Esophagus muscularis mucosa (tissue), 4 donors: ENCODE measurements at regions not wholly inside any gene's neighbourhood (a gene's known extent, or its start where the extent isn't known, plus 50 kb on each side); places are given as distances from the start of the nearest gene placed in this dataset.

Experiments
- DNase-seq: peaks from one replicate; pipeline ENCODE4 v3.0.0-alpha.2; 2017; ENCODE audit errors: extremely low spot score
- H3K27ac ChIP-seq, 4 donors: fragments of 200-600 bp; sonication (generic); replicated peaks in 1 of 4; 1 replicate in 3 of 4; 2 replicates in 1 of 4; pipeline ENCODE4 v1.5.1; 2016 to 2019; ENCODE audit warnings: mild to moderate bottlenecking in 1 of 4
- H3K27me3 ChIP-seq, 4 donors: fragments of 200-600 bp; sonication (generic); one replicate each; pipeline versions ENCODE4 v1.5.1 to v1.6.0; 2016 to 2019
- H3K36me3 ChIP-seq, 4 donors: fragments of 200-600 bp; sonication (generic); one replicate each; pipeline ENCODE4 v1.5.1; 2016 to 2019
- H3K4me1 ChIP-seq, 4 donors: fragments of 200-600 bp; sonication (generic); one replicate each; pipeline ENCODE4 v1.5.1; 2016 to 2019
- H3K4me3 ChIP-seq, 4 donors: fragments of 200-600 bp; sonication (generic); 1 replicate in 2 of 4; 2 replicates in 2 of 4; pipeline ENCODE4 v1.5.1; 2016 to 2019; ENCODE audit warnings: mild to moderate bottlenecking in 4 of 4, moderate library complexity in 1 of 4
- H3K9me3 ChIP-seq, 4 donors: fragments of 200-600 bp; sonication (generic); 1 replicate in 3 of 4; 2 replicates in 1 of 4; pipeline ENCODE4 v1.5.1; 2016 to 2019
- EP300 ChIP-seq: sonication (generic); formaldehyde crosslinking; IDR thresholded peaks from one replicate; pipeline ENCODE4 v1.6.1; 2017; ENCODE audit warnings: antibody characterized with exemption
- POLR2A ChIP-seq: fragments of 450-650 bp; IDR thresholded peaks from one replicate; pipeline ENCODE4 v1.6.1; 2017; ENCODE audit warnings: antibody characterized with exemption, moderate library complexity, mild to moderate bottlenecking, low read depth
- POLR2AphosphoS5 ChIP-seq, 2 donors: sonication (generic); formaldehyde crosslinking; IDR thresholded peaks; one replicate each; pipeline ENCODE4 v1.6.1; 2017; ENCODE audit warnings: antibody characterized with exemption in 2 of 2
- WGBS: methylation state at CpG from one replicate; pipeline ENCODE4 v1.1.5; 2018; 5-methylcytosine and 5-hydroxymethylcytosine counted together
- intact Hi-C: fragments of 100-400 bp; cut with DNase I; formaldehyde crosslinking; loops from one replicate; pipeline ENCODE4 v1.15.1; 2023
- TF ChIP-seq, protein P1 (sequence below), 3 experiments: fragments of 200-600 bp in 2 of 3; fragments of 450-650 bp in 1 of 3; sonication (generic) in 2 of 3; IDR thresholded peaks; one replicate each; pipeline ENCODE4 v1.5.1; 2017 to 2019; ENCODE audit warnings: antibody characterized with exemption in 3 of 3, mild to moderate bottlenecking in 2 of 3, moderate library complexity in 1 of 3

DNA sequence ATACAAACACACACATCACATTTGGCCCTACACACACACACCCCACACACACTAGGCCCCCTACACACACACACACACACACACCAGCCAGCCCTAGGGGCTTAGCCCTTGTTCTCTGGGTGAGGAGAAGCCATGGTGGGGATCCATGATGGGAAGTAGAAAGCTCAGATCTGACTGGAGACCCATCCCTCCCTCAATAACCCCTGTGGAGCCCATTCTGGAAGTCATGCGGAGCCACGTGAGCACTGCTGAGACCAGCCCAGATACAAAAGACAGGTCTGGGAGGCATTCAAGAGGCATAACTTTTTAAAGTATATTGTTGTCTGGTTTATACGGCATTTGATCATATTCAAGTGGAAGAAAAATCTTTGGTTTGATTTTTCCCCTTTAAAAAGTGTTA is 448.5 kb downstream of the SOX6 start:
- Histone ChIP-seq H3K4me3 (no peak overlapping the region), H3K9me3 (no peaks in the 10 kb centered on the region), H3K27ac (no peak overlapping the region), H3K4me1 (peaks cover 0 to 8% (median 4%) of the 10 kb centered on the region in 4 donors), H3K27me3 (peaks cover 0 to 6% (median 0%) of the 10 kb centered on the region in 4 donors), H3K36me3 (no peaks in the 10 kb centered on the region)
- no peak for DNase-seq
- intact Hi-C loops = no loop called here
- 100% methylated on average over 3 of the region's 3 CpGs for WGBS
- TF ChIP-seq, protein P1, sequence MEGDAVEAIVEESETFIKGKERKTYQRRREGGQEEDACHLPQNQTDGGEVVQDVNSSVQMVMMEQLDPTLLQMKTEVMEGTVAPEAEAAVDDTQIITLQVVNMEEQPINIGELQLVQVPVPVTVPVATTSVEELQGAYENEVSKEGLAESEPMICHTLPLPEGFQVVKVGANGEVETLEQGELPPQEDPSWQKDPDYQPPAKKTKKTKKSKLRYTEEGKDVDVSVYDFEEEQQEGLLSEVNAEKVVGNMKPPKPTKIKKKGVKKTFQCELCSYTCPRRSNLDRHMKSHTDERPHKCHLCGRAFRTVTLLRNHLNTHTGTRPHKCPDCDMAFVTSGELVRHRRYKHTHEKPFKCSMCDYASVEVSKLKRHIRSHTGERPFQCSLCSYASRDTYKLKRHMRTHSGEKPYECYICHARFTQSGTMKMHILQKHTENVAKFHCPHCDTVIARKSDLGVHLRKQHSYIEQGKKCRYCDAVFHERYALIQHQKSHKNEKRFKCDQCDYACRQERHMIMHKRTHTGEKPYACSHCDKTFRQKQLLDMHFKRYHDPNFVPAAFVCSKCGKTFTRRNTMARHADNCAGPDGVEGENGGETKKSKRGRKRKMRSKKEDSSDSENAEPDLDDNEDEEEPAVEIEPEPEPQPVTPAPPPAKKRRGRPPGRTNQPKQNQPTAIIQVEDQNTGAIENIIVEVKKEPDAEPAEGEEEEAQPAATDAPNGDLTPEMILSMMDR (IDR thresholded peaks at IDR 0.05) = no peak
- TF ChIP-seq POLR2AphosphoS5 (IDR thresholded peaks at IDR 0.05) (no peak), POLR2A (no peak), EP300 (no peak)

DNA sequence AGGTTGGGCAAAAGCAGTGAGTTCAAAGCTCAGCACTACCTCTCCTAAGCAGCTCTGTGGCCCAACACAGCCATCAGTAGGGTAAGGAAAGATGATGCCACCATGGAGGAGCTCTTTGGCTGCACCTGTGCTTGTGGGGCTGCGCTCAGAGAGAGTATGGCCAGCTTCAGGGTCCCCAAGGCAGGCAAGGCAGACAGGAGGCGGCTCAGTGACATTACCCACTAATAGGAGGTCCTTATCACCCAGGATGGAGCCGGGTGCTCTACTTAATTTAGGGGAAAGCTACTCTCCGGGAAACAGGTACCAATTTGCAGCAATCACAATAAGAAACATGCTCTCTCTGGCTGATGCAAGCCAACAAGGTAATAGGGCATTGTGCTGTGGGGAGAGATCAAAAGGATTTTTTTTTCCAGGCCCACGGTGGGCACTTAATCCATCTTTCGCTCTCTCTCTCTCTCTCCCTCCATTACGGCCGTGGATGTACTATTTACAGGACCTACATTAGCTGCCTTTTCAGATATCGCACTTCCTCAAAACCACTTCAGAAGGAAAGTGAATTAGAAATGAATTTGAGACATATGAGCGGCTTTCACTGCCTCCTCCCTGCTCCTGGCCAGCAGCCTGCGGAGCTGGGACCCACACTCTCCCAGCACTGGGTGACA is 446.3 kb downstream of the SOX6 start:
- TF ChIP-seq POLR2AphosphoS5 (IDR thresholded peaks at IDR 0.05) (no peak), POLR2A (no peak), EP300 (no peak)
- TF ChIP-seq, protein P1 (IDR thresholded peaks at IDR 0.05) = no peak
- Histone ChIP-seq H3K36me3 (no peaks in the 10 kb centered on the region), H3K4me1 (peaks cover 0 to 15% (median 9%) of the 10 kb centered on the region in 4 donors), H3K9me3 (no peaks in the 10 kb centered on the region), H3K4me3 (no peak overlapping the region), H3K27ac (no peak overlapping the region), H3K27me3 (peaks cover 0 to 6% (median 0%) of the 10 kb centered on the region in 4 donors)
- intact Hi-C loops = no loop called here
- no peak for DNase-seq
- WGBS = 80% methylated on average over 8 of the region's 11 CpGs

DNA sequence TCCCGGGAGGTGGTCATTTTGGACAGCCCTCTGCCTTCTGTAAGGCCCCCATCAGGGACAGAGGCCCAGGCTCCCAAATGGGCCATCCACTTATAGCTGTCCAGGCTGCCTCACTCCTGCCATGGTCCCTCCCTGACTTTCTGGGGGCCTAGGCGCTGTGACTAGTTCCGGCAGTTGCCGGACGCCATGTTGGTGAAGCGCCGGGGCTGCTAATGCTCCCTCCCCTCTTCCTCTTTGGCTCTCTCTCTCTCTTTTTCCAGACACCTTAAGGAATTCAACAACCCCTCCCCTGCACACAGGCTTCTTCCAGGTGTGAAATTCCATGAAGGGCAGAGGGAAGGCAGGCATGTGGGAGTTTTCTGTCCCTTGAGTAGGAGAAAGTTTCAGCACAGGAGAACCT is 445.6 kb downstream of the SOX6 start:
- DNase-seq = no peak
- peaks cover 0 to 15% (median 9%) of the 10 kb centered on the region in 4 donors for H3K4me1 ChIP-seq
- H3K4me3 ChIP-seq = no peak overlapping the region
- H3K9me3 ChIP-seq = no peaks in the 10 kb centered on the region
- intact Hi-C loops = no loop called here
- H3K36me3 ChIP-seq = no peaks in the 10 kb centered on the region
- 92% methylated on average over 5 of the region's 7 CpGs for WGBS
- H3K27me3 ChIP-seq = peaks cover 0 to 4% (median 0%) of the 10 kb centered on the region in 4 donors
- H3K27ac ChIP-seq = no peak overlapping the region
- TF ChIP-seq EP300 (no peak), POLR2A (no peak), POLR2AphosphoS5 (IDR thresholded peaks at IDR 0.05) (no peak)
- TF ChIP-seq, protein P1 (IDR thresholded peaks at IDR 0.05) = no peak

DNA sequence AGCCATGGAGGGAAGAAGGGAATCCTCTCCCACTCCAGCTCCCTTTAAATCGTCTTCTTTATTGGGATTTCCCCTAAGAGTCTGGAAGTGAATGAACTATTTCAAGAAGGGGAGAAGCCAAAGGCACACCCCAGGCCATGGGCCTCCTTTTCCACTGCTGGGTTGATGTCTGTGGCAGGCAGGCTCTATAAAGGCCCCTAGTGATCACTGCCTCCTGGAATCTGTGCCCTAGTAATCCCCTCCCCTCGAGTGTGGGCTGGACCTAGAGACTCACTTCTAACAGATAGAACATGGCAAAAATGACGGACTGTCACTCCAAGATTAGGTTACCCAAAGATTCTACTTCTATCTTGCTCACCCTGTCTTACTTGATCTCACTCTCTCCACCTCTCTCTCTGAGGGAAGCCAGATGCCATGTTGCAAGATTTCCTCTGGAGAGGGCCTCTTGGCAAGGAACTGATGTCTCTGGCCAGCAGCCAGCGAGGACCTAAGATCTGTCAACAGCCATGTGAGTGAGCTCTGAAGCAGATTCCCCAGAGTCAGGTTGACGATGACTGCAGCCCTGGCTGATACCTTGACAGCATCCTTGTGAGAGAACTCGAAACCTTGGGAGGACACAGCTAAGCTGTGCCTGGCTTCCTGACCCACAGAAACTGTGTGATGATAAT is 444.8 kb downstream of the SOX6 start:
- Histone ChIP-seq H3K27me3 (no peaks in the 10 kb centered on the region), H3K4me3 (no peak overlapping the region), H3K27ac (no peak overlapping the region), H3K36me3 (no peaks in the 10 kb centered on the region), H3K4me1 (peaks cover 0 to 15% (median 9%) of the 10 kb centered on the region in 4 donors), H3K9me3 (no peaks in the 10 kb centered on the region)
- no peak for TF ChIP-seq EP300
- TF ChIP-seq POLR2A = no peak
- TF ChIP-seq, protein P1 (IDR thresholded peaks at IDR 0.05) = no peak
- TF ChIP-seq POLR2AphosphoS5 (IDR thresholded peaks at IDR 0.05) = no peak
- 68% methylated on average over 5 of the region's 6 CpGs for WGBS
- intact Hi-C loops = no loop called here
- DNase-seq = no peak
